SK-N-SH (cell line): ENCODE measurements at regions not wholly inside any gene's neighbourhood (a gene's known extent, or its start where the extent isn't known, plus 50 kb on each side); places are given as distances from the start of the nearest gene placed in this dataset.

ENCODE experiments used
- CTCF ChIA-PET: fragments of 300-600, 350-600 bp; formaldehyde crosslinking; extraction: SDS; loops from one replicate; lab custom pipeline; 2021; lab: Yijun Ruan, JAX
- POLR2A ChIA-PET: fragments of 350-600 bp; sonication (Branson Sonifier 250); formaldehyde crosslinking; extraction: SDS; loops from one replicate; lab custom pipeline; 2020; ENCODE audit warnings: antibody characterized with exemption, inconsistent platforms; lab: Yijun Ruan, JAX
- DNase-seq: peaks from one replicate; pipeline ENCODE4 v3.0.0; 2012
- H2AFZ ChIP-seq: fragments of 200-600 bp; sonication (generic); 2 replicates; pipeline ENCODE4 v1.8.1; 2016; ENCODE audit warnings: antibody characterized with exemption, mild to moderate bottlenecking, low read depth
- H3F3A ChIP-seq: fragments of 200-600 bp; sonication (generic); replicated peaks from 2 replicates; pipeline ENCODE3; 2016; ENCODE audit warnings: antibody characterized with exemption, mild to moderate bottlenecking; ENCODE audit not compliant: insufficient read depth
- H3K27ac ChIP-seq, 2 experiments: fragments of 200-500 bp in 1 of 2; fragments of 200-600 bp in 1 of 2; sonication (Bioruptor generic) in 1 of 2; sonication (generic), shearing (Covaris generic) in 1 of 2; 2 replicates each; pipeline versions ENCODE4 v1.5.1 to v1.6.1; 2014 to 2016; ENCODE audit warnings: low read depth in 2 of 2, inconsistent platforms in 1 of 2, low read length in 1 of 2, mild to moderate bottlenecking in 1 of 2, mixed read lengths in 1 of 2
- H3K27me3 ChIP-seq: fragments of 200-600 bp; sonication (generic), shearing (Covaris generic); 2 replicates; pipeline ENCODE4 v1.6.1; 2016; ENCODE audit warnings: mixed run types; ENCODE audit not compliant: insufficient read depth
- H3K36me3 ChIP-seq, 2 experiments: fragments of 200-500 bp in 1 of 2; fragments of 200-600 bp in 1 of 2; sonication (Bioruptor generic) in 1 of 2; sonication (generic) in 1 of 2; replicated peaks in 1 of 2; 2 replicates each; pipeline versions ENCODE3 to v1.5.1; 2014 to 2016; ENCODE audit warnings: low read length in 1 of 2, mild to moderate bottlenecking in 1 of 2; ENCODE audit not compliant: insufficient read depth in 2 of 2, control insufficient read depth in 1 of 2
- H3K4me1 ChIP-seq, 2 experiments: fragments of 200-500 bp in 1 of 2; fragments of 200-600 bp in 1 of 2; sonication (Bioruptor generic) in 1 of 2; sonication (generic), shearing (Covaris generic) in 1 of 2; 2 replicates each; pipeline versions ENCODE4 v1.5.1 to v1.6.1; 2014 to 2016; ENCODE audit warnings: low read depth in 1 of 2, low read length in 1 of 2, mixed run types in 1 of 2; ENCODE audit not compliant: insufficient read depth in 2 of 2, control insufficient read depth in 1 of 2
- H3K4me2 ChIP-seq: fragments of 200-600 bp; sonication (generic), shearing (Covaris generic); 2 replicates; pipeline ENCODE4 v1.6.1; 2017; ENCODE audit warnings: mixed run types
- H3K4me3 ChIP-seq, 2 experiments: fragments of 200-500 bp in 1 of 2; fragments of 200-600 bp in 1 of 2; sonication (Bioruptor generic) in 1 of 2; sonication (generic), shearing (Covaris generic) in 1 of 2; 2 replicates each; pipeline versions ENCODE4 v1.5.1 to v1.8.1; 2014 to 2016; ENCODE audit warnings: low read depth in 2 of 2, inconsistent platforms in 1 of 2, low read length in 1 of 2, mild to moderate bottlenecking in 1 of 2, mixed read lengths in 1 of 2, moderate library complexity in 1 of 2
- H3K79me2 ChIP-seq: fragments of 200-600 bp; sonication (generic); 2 replicates; pipeline ENCODE4 v1.8.1; 2017; ENCODE audit warnings: mild to moderate bottlenecking; ENCODE audit not compliant: insufficient read depth
- H3K9ac ChIP-seq: fragments of 200-600 bp; sonication (generic); 2 replicates; pipeline ENCODE4 v1.6.1; 2017; ENCODE audit warnings: mixed run types
- H3K9me2 ChIP-seq: fragments of 200-600 bp; sonication (generic); 2 replicates; pipeline ENCODE4 v1.6.1; 2017; ENCODE audit warnings: mixed run types
- H3K9me3 ChIP-seq: fragments of 200-600 bp; sonication (generic); 2 replicates; pipeline ENCODE4 v1.6.1; 2017; ENCODE audit warnings: mixed run types, mild to moderate bottlenecking, moderate library complexity
- H4K20me1 ChIP-seq: fragments of 200-600 bp; sonication (generic); 2 replicates; pipeline ENCODE4 v1.6.1; 2017; ENCODE audit warnings: mild to moderate bottlenecking, mixed run types; ENCODE audit not compliant: insufficient read depth
- EZH2phosphoT487 ChIP-seq: fragments of 200-600 bp; sonication (generic); IDR thresholded peaks from 2 replicates; pipeline ENCODE4 v1.6.1; 2017; ENCODE audit warnings: low read depth, mixed run types, mild to moderate bottlenecking, antibody characterized with exemption, moderate library complexity, borderline replicate concordance
- JUND ChIP-seq: IDR thresholded peaks from 2 replicates; pipeline ENCODE4 v1.4.0; 2012
- RAD21 ChIP-seq: IDR thresholded peaks from 2 replicates; pipeline ENCODE4 v1.6.1; 2012; ENCODE audit warnings: mild to moderate bottlenecking, low read length
- SIN3A ChIP-seq: IDR thresholded peaks from 2 replicates; pipeline ENCODE4 v1.6.1; 2012; ENCODE audit warnings: low read depth, mild to moderate bottlenecking, low read length, moderate library complexity, borderline replicate concordance
- WGBS: methylation state at CpG from one replicate; pipeline ENCODE4 v1.1.6; 2017; ENCODE audit warnings: low lambda C conversion rate; 5-methylcytosine and 5-hydroxymethylcytosine counted together
- TF ChIP-seq, protein P1 (sequence below): IDR thresholded peaks from 2 replicates; pipeline ENCODE4; 2012
- TF ChIP-seq, protein P2 (sequence below): fragments of 200-600 bp; sonication (generic); IDR thresholded peaks from 2 replicates; pipeline ENCODE4 v1.6.1; 2017; ENCODE audit warnings: antibody characterized with exemption, mild to moderate bottlenecking, moderate library complexity

DNA sequence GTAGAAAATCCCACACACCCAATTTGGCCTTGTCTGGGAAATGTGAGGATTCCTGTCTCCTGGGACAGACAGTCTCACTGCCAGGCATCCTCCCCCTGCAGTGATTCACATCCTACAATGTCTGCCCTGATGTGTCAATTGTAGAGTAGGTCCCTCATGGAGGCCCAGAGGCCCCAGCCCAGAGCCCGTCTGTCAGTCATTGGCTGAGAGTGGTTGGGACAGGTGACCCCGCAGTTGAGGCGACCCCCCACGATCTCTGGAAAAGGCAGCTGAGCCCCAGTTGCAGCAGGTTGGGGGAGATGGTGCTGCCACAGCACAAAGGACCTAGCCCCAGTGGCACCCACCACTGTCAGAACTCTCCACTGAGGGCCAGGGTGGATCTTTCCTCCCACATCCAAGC is 84.3 kb upstream of the INSIG1 start:
- DNase-seq: no peak
- H3K27ac ChIP-seq: peak overlapping the region in 1 of 2 experiments; percentile 29; a peak in 1 of 4 replicates
- H3K36me3 ChIP-seq: no peaks in the 10 kb centered on the region
- H3K4me3 ChIP-seq: no peak overlapping the region
- no peak overlapping the region for H3K9ac ChIP-seq
- H3K4me2 ChIP-seq: no peak overlapping the region
- no peaks in the 10 kb centered on the region for H3K79me2 ChIP-seq
- WGBS: 75% methylated on average over 4 of the region's 4 CpGs
- H4K20me1 ChIP-seq: no peaks in the 10 kb centered on the region
- ChIA-PET POLR2A (no interaction called here), CTCF (interaction anchor here (4.7 to 6.5 kb wide), 2 partner anchors 23 to 131 kb away, joined by 24 to 31 read pairs; no protein-coding TSS in a partner anchor)
- no peaks in the 10 kb centered on the region for H3F3A ChIP-seq
- H3K9me2 ChIP-seq: no peaks in the 10 kb centered on the region
- peaks cover 0 to 13% of the 10 kb centered on the region in 2 experiments; a peak in 1 of 4 replicates for H3K4me1 ChIP-seq
- peak overlapping the region; percentile 59; the same call in 1 of the 2 replicates for H2AFZ ChIP-seq
- TF ChIP-seq RAD21 (no peak), JUND (0 out of 2 replicates have a peak, but pooled peaks have one; percentile 19)
- TF ChIP-seq, protein P1, sequence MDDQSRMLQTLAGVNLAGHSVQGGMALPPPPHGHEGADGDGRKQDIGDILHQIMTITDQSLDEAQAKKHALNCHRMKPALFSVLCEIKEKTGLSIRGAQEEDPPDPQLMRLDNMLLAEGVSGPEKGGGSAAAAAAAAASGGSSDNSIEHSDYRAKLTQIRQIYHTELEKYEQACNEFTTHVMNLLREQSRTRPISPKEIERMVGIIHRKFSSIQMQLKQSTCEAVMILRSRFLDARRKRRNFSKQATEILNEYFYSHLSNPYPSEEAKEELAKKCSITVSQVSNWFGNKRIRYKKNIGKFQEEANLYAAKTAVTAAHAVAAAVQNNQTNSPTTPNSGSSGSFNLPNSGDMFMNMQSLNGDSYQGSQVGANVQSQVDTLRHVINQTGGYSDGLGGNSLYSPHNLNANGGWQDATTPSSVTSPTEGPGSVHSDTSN: peak; percentile 50
- H3K27me3 ChIP-seq: no peaks in the 10 kb centered on the region
- H3K9me3 ChIP-seq: no peaks in the 10 kb centered on the region

DNA sequence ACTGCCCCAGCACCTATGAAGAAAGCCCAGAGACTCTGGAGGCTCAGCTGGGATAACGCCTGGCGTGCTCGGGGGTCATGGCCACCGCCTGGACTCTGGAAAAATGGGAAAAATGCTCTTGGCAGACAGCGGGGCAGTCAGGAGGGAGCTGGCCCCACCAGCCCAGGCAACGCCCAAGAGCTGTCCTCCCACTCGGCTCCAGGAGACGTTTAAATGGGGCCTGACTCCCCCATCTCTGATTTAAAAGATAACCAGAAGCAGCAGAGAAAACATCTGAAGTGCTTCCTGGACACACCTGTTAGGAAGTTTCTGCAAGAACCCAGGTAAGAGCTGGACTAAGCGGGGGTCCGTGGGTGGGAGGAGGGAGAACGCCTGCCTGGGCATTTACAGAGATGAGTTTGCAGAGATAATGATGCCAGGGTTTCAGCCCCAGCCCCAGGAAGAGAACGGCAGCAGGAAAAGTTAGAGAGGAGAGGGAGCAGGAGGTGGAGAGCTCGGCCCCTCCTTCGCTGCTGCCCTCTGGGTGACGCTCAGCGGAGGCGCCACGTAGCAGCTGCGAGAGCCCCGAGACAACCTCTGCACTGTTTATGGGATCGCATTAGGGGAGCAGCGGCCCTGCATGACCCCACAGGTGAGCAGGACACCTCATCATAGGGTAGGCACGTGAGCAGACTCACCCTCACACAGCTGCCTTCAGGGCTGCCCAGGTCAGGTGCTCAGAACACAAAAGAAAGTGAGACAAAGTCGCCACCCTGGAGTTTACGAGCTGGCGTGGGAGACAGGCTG is 83.5 kb upstream of the INSIG1 start:
- no peaks in the 10 kb centered on the region for H3K9me3 ChIP-seq
- TF ChIP-seq JUND: no peak
- TF ChIP-seq EZH2phosphoT487: no peak
- TF ChIP-seq, protein P2, sequence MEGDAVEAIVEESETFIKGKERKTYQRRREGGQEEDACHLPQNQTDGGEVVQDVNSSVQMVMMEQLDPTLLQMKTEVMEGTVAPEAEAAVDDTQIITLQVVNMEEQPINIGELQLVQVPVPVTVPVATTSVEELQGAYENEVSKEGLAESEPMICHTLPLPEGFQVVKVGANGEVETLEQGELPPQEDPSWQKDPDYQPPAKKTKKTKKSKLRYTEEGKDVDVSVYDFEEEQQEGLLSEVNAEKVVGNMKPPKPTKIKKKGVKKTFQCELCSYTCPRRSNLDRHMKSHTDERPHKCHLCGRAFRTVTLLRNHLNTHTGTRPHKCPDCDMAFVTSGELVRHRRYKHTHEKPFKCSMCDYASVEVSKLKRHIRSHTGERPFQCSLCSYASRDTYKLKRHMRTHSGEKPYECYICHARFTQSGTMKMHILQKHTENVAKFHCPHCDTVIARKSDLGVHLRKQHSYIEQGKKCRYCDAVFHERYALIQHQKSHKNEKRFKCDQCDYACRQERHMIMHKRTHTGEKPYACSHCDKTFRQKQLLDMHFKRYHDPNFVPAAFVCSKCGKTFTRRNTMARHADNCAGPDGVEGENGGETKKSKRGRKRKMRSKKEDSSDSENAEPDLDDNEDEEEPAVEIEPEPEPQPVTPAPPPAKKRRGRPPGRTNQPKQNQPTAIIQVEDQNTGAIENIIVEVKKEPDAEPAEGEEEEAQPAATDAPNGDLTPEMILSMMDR: no peak
- TF ChIP-seq SIN3A: no peak
- no peaks in the 10 kb centered on the region for H3K79me2 ChIP-seq
- no peaks in the 10 kb centered on the region for H3K9me2 ChIP-seq
- no peaks in the 10 kb centered on the region for H3F3A ChIP-seq
- no peak overlapping the region; a peak in 1 of 4 replicates for H3K27ac ChIP-seq
- ChIA-PET CTCF (interaction anchor here (0.8 to 6.5 kb wide), 5 partner anchors 14 to 287 kb away, joined by 3 to 31 read pairs (median 7); partner anchors contain the start of gene INSIG1), POLR2A (interaction anchor here (0.8 kb wide), 1 partner anchor 21 kb away, joined by 3 read pairs; no protein-coding TSS in a partner anchor)
- 60% methylated on average over 26 of the region's 26 CpGs for WGBS
- H3K9ac ChIP-seq: no peak overlapping the region
- peaks cover 0 to 13% of the 10 kb centered on the region in 2 experiments; a peak in 1 of 4 replicates for H3K4me1 ChIP-seq
- no peak for DNase-seq
- H3K36me3 ChIP-seq: no peaks in the 10 kb centered on the region
- H3K4me3 ChIP-seq: no peak overlapping the region
- peak overlapping the region; percentile 59; the same call in 1 of the 2 replicates for H2AFZ ChIP-seq
- H3K4me2 ChIP-seq: no peak overlapping the region
- H3K27me3 ChIP-seq: no peaks in the 10 kb centered on the region
- H4K20me1 ChIP-seq: no peaks in the 10 kb centered on the region
